K562 (cell line): ENCODE measurements at regions not wholly inside any gene's neighbourhood (a gene's known extent, or its start where the extent isn't known, plus 50 kb on each side); places are given as distances from the start of the nearest gene placed in this dataset.

ENCODE experiments used
- ATAC-seq: fragments of 200-7000 bp; cut with Tn5 transposase; 3 replicates; pipeline ENCODE4 v1.9.1; 2020; ENCODE audit warnings: moderate library complexity
- BruUV-seq: library from RNA; stranded (reverse); fragments of 400-500 nt; replicated peaks from 2 replicates; lab custom pipeline; 2021; lab: Mats Ljungman, UMichigan
- CTCF ChIA-PET: fragments of 300-600 bp; formaldehyde crosslinking; extraction: SDS; loops from one replicate; lab custom pipeline; 2021; ENCODE audit warnings: low intra/inter-chr PET ratio; lab: Yijun Ruan, JAX
- POLR2A ChIA-PET: fragments of 300-600, 350-650 bp; sonication (Branson Sonifier 250); formaldehyde crosslinking; extraction: SDS; loops from one replicate; lab custom pipeline; 2021; ENCODE audit warnings: antibody characterized with exemption, inconsistent platforms; lab: Yijun Ruan, JAX
- DNase-seq, 4 experiments: peaks; one replicate each; pipeline versions ENCODE4 v3.0.0 to v3.0.0-alpha.2; 2011 to 2018; ENCODE audit warnings: low spot score in 3 of 4, mixed read lengths in 3 of 4; ENCODE audit errors: extremely low read depth in 1 of 4
- FAIRE-seq: peaks from 2 replicates; lab custom pipeline; 2011; peaks lifted over from hg19 to GRCh38; lab: Jason Lieb, UNC
- H2AFZ ChIP-seq: 2 replicates; pipeline ENCODE4 v1.6.0; 2011; ENCODE audit warnings: low read depth, low read length, control low read depth, inconsistent platforms
- H3K27ac ChIP-seq: fragments of 200-600 bp; 3 replicates; pipeline ENCODE4 v1.8.0; 2011; ENCODE audit warnings: low read depth, mild to moderate bottlenecking, control low read depth, inconsistent platforms, low read length, moderate library complexity, mixed read lengths; ENCODE audit errors: extremely low read depth
- H3K27me3 ChIP-seq, 2 experiments: fragments of 300-600 bp in 1 of 2; 2 replicates in 1 of 2; 3 replicates in 1 of 2; pipeline versions ENCODE4 v1.6.0 to v1.8.0; 2011; ENCODE audit warnings: inconsistent platforms in 2 of 2, low read length in 2 of 2, mild to moderate bottlenecking in 1 of 2, mixed read lengths in 1 of 2, moderate library complexity in 1 of 2; ENCODE audit not compliant: control insufficient read depth in 2 of 2, insufficient read depth in 2 of 2
- H3K36me3 ChIP-seq: fragments of 300-600 bp; 3 replicates; pipeline ENCODE4 v1.8.0; 2011; ENCODE audit warnings: mild to moderate bottlenecking, low read length, inconsistent platforms; ENCODE audit not compliant: control insufficient read depth, insufficient read depth
- H3K4me1 ChIP-seq, 2 experiments: fragments of 200-600 bp in 1 of 2; replicated peaks in 1 of 2; 2 replicates in 1 of 2; 3 replicates in 1 of 2; pipeline versions ENCODE4 v1.5.1 to v1.8.0; 2011; ENCODE audit warnings: inconsistent platforms in 2 of 2, low read length in 2 of 2, mild to moderate bottlenecking in 1 of 2, mixed read lengths in 1 of 2, moderate library complexity in 1 of 2; ENCODE audit not compliant: control insufficient read depth in 2 of 2, insufficient read depth in 2 of 2
- H3K4me2 ChIP-seq: 2 replicates; pipeline ENCODE4 v1.6.1; 2011; ENCODE audit warnings: low read length, control low read depth, inconsistent platforms, mixed read lengths; ENCODE audit not compliant: insufficient read depth
- H3K4me3 ChIP-seq: fragments of 200-600 bp; sonication (generic), shearing (Covaris generic); 2 replicates; pipeline ENCODE4 v1.5.1; 2016; ENCODE audit warnings: control low read depth, inconsistent platforms
- H3K79me2 ChIP-seq: fragments of 200-600 bp; 3 replicates; pipeline ENCODE4 v1.8.0; 2011; ENCODE audit warnings: low read length, inconsistent platforms; ENCODE audit not compliant: control insufficient read depth, insufficient read depth
- H3K9ac ChIP-seq, 2 experiments: 2 replicates each; pipeline versions ENCODE4 v1.6.0 to v1.6.1; 2011; ENCODE audit warnings: low read depth in 2 of 2, low read length in 2 of 2, control low read depth in 1 of 2, inconsistent platforms in 1 of 2, mild to moderate bottlenecking in 1 of 2, mixed read lengths in 1 of 2; ENCODE audit not compliant: insufficient read depth in 1 of 2
- H3K9me1 ChIP-seq: one replicate; pipeline ENCODE4 v1.6.0; 2011; ENCODE audit warnings: inconsistent platforms, mild to moderate bottlenecking, low read length, moderate library complexity; ENCODE audit not compliant: control insufficient read depth, insufficient read depth
- H3K9me3 ChIP-seq: replicated peaks from 2 replicates; pipeline ENCODE4 v1.5.1; 2011; ENCODE audit warnings: low read depth, low read length, inconsistent platforms; ENCODE audit not compliant: control insufficient read depth, insufficient read depth
- H4K20me1 ChIP-seq: replicated peaks from 2 replicates; pipeline ENCODE4 v1.6.1; 2011; ENCODE audit warnings: low read length, inconsistent platforms, mixed read lengths; ENCODE audit not compliant: control insufficient read depth, insufficient read depth
- GATA2 ChIP-seq: sonication (generic); formaldehyde crosslinking; IDR thresholded peaks from 2 replicates; pipeline ENCODE4 v1.4.0; 2020; ENCODE audit warnings: mild to moderate bottlenecking, missing genetic modification reagents
- IFI16 ChIP-seq: fragments of 250-450 bp; sonication (Bioruptor Pico); IDR thresholded peaks from 2 replicates; pipeline ENCODE4 v2.1.2; 2022; ENCODE audit warnings: mild to moderate bottlenecking, inconsistent platforms
- KAT7 ChIP-seq: sonication (generic); formaldehyde crosslinking; IDR thresholded peaks from 2 replicates; pipeline ENCODE4 v1.8.0; 2022; ENCODE audit warnings: missing genetic modification reagents, mild to moderate bottlenecking, borderline replicate concordance
- NFYB ChIP-seq: IDR thresholded peaks from 2 replicates; pipeline ENCODE4 v1.6.1; 2011; ENCODE audit warnings: mild to moderate bottlenecking, moderate library complexity; ENCODE audit not compliant: insufficient read length; ENCODE audit errors: extremely low read depth
- SNIP1 ChIP-seq: fragments of 450-650 bp; IDR thresholded peaks from 2 replicates; pipeline ENCODE4 v1.7.1; 2017; ENCODE audit warnings: low read depth, mild to moderate bottlenecking
- XRCC4 ChIP-seq: IDR thresholded peaks from one replicate; pipeline ENCODE4 v1.6.1; 2011; ENCODE audit not compliant: insufficient read depth, insufficient read length; ENCODE audit errors: extremely low read depth
- ZBTB17 ChIP-seq: fragments of 450-650 bp; formaldehyde crosslinking; IDR thresholded peaks from 2 replicates; pipeline ENCODE4 v1.4.0; 2020; ENCODE audit warnings: mild to moderate bottlenecking
- ZBTB8A ChIP-seq: fragments of 450-650 bp; IDR thresholded peaks from 2 replicates; pipeline ENCODE4 v1.6.1; 2018; ENCODE audit warnings: mild to moderate bottlenecking, moderate library complexity; ENCODE audit not compliant: partially characterized antibody
- ZNF146 ChIP-seq: IDR thresholded peaks from one replicate; pipeline ENCODE4 v1.6.1; 2018; ENCODE audit warnings: missing compliant biosample characterization; ENCODE audit not compliant: unreplicated experiment
- ZNF668 ChIP-seq: fragments of 250-450 bp; sonication (Bioruptor Pico); IDR thresholded peaks from 2 replicates; pipeline ENCODE4 v1.8.0; 2022; ENCODE audit warnings: mild to moderate bottlenecking, inconsistent platforms
- ZNF780A ChIP-seq: fragments of 250-450 bp; sonication (Bioruptor Pico); IDR thresholded peaks from 2 replicates; pipeline ENCODE4 v1.5.0; 2021; ENCODE audit warnings: mild to moderate bottlenecking
- WGBS: fragments of 100-300 bp; shearing (Covaris generic); methylation state at CpG from one replicate; pipeline ENCODE4 v1.1.6; 2016; ENCODE audit warnings: low coverage, mixed read lengths; ENCODE audit not compliant: insufficient coverage; ENCODE audit errors: missing lambda C conversion rate; 5-methylcytosine and 5-hydroxymethylcytosine counted together
- in situ Hi-C: fragments of 300-500 bp; cut with MboI; formaldehyde crosslinking; loops from 4 replicates; pipeline ENCODE4 v1.15.0; 2018; ENCODE audit warnings: inconsistent platforms, mixed read lengths
- intact Hi-C: fragments of 100-400 bp; cut with micrococcal nuclease; formaldehyde crosslinking; loops from 2 replicates; pipeline ENCODE4 v1.14.2; 2022
- TF ChIP-seq, protein P1 (sequence below): fragments of 450-650 bp; IDR thresholded peaks from 2 replicates; pipeline ENCODE4 v1.6.1; 2017; ENCODE audit warnings: antibody characterized with exemption
- TF ChIP-seq, protein P2 (sequence below): sonication (generic); formaldehyde crosslinking; IDR thresholded peaks from 2 replicates; pipeline ENCODE4 v1.8.0; 2022; ENCODE audit warnings: mild to moderate bottlenecking, missing genetic modification reagents
- TF ChIP-seq, protein P3 (sequence below): fragments of 250-450 bp; sonication (Bioruptor Pico); IDR thresholded peaks from 2 replicates; pipeline ENCODE4 v1.8.0; 2022; ENCODE audit warnings: inconsistent platforms, mild to moderate bottlenecking, moderate library complexity, borderline replicate concordance

DNA sequence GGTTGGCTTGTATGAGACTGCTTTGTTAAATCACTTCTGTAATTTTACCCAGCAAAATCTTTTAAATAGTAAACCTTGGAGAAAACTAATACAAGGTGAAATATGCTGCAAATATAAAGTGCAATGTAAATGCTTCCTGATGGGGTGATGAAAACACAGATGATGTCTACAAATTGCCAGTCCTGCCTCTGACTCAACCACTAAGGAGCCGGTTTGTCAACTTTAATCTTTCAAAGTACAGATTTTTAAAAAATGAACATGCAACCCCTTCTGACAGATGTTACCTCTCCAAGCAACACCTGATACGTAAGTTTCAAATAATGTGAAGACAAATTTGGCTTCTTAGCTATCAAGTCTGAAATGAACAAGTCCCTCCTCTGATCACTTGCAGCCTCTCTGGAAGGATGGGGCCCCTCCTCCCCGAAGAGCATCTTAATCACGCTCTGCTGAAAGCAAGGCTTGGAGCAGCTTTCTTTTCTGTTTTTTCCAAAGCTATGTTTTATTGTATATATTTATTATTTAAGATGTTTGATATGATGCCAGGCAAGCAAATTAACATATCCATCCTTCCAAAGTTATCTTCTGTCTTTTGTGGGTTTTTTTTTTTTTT is 196.0 kb downstream of the MYLK4 start (continued):
- TF ChIP-seq, protein P1, sequence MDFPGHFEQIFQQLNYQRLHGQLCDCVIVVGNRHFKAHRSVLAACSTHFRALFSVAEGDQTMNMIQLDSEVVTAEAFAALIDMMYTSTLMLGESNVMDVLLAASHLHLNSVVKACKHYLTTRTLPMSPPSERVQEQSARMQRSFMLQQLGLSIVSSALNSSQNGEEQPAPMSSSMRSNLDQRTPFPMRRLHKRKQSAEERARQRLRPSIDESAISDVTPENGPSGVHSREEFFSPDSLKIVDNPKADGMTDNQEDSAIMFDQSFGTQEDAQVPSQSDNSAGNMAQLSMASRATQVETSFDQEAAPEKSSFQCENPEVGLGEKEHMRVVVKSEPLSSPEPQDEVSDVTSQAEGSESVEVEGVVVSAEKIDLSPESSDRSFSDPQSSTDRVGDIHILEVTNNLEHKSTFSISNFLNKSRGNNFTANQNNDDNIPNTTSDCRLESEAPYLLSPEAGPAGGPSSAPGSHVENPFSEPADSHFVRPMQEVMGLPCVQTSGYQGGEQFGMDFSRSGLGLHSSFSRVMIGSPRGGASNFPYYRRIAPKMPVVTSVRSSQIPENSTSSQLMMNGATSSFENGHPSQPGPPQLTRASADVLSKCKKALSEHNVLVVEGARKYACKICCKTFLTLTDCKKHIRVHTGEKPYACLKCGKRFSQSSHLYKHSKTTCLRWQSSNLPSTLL = no peak

DNA sequence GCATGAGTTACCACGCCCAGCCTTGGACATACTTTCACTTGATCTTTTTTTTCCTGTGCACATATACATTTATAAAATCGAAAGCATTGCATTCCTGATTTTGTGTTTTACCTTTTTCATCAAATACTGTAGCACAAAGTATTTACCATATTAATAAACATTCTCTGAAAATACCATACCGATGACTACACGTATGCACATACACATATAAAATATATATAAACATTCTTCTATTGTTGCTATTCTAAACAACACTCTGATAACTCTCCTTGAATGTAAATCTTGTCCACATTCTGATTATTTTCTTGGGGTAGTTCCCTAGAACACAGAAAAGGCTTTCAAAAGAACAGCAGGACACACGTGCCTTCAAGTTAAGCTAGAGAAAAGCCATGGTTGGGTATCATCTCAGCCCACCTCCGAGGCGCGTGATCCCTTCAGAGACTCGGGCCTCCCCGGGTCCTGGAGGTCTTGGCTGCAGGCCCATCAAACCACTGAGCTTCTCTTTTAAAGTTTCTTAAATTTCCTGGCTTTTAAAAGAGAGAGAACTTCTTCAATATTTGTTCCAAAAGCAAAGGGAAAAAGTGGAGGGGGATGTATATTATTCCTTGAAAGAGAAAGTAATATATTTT is 198.1 kb downstream of the MYLK4 start:
- H2AFZ ChIP-seq = no peak overlapping the region
- H3K4me3 ChIP-seq = no peak overlapping the region
- H3K9me3 ChIP-seq = no peaks in the 10 kb centered on the region
- no peaks in the 10 kb centered on the region for H4K20me1 ChIP-seq
- intact Hi-C loops (no loop called here), in situ Hi-C loops (no loop called here)
- FAIRE-seq (no peak), ATAC-seq (no peak), DNase-seq (no peak)
- no peak overlapping the region for H3K27ac ChIP-seq
- peaks cover 0 to 20% of the 10 kb centered on the region in 2 experiments; a peak in 3 of 5 replicates for H3K27me3 ChIP-seq
- no peaks in the 10 kb centered on the region for H3K36me3 ChIP-seq
- no peaks in the 10 kb centered on the region for H3K9me1 ChIP-seq
- CTCF ChIA-PET = no interaction called here
- no peaks in the 10 kb centered on the region for H3K4me1 ChIP-seq
- no peak overlapping the region for H3K9ac ChIP-seq
- no peak for TF ChIP-seq KAT7 (CRISPR knock-in tag)
- no peak for TF ChIP-seq SNIP1
- TF ChIP-seq ZBTB17 (CRISPR knock-in tag) = no peak
- TF ChIP-seq IFI16 (CRISPR knock-in tag) = no peak
- TF ChIP-seq ZNF668 (CRISPR knock-in tag) = no peak
- no peak for TF ChIP-seq ZNF146 (CRISPR knock-in tag)
- TF ChIP-seq GATA2 = no peak
- TF ChIP-seq NFYB = no peak
- no peak for TF ChIP-seq ZNF780A (CRISPR knock-in tag)
- TF ChIP-seq XRCC4 = no peak
- TF ChIP-seq ZBTB8A = no peak
- TF ChIP-seq, protein P2, sequence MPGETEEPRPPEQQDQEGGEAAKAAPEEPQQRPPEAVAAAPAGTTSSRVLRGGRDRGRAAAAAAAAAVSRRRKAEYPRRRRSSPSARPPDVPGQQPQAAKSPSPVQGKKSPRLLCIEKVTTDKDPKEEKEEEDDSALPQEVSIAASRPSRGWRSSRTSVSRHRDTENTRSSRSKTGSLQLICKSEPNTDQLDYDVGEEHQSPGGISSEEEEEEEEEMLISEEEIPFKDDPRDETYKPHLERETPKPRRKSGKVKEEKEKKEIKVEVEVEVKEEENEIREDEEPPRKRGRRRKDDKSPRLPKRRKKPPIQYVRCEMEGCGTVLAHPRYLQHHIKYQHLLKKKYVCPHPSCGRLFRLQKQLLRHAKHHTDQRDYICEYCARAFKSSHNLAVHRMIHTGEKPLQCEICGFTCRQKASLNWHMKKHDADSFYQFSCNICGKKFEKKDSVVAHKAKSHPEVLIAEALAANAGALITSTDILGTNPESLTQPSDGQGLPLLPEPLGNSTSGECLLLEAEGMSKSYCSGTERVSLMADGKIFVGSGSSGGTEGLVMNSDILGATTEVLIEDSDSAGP (CRISPR knock-in tag) = no peak
- TF ChIP-seq, protein P3, sequence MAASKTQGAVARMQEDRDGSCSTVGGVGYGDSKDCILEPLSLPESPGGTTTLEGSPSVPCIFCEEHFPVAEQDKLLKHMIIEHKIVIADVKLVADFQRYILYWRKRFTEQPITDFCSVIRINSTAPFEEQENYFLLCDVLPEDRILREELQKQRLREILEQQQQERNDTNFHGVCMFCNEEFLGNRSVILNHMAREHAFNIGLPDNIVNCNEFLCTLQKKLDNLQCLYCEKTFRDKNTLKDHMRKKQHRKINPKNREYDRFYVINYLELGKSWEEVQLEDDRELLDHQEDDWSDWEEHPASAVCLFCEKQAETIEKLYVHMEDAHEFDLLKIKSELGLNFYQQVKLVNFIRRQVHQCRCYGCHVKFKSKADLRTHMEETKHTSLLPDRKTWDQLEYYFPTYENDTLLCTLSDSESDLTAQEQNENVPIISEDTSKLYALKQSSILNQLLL = no peak
- no peaks in the 10 kb centered on the region for H3K79me2 ChIP-seq
- POLR2A ChIA-PET = interaction anchor here (1.5 kb wide), 1 partner anchor 10 kb away, joined by 4 read pairs; no protein-coding TSS in a partner anchor
- H3K4me2 ChIP-seq = no peak overlapping the region
- 2% methylated on average over 10 of the region's 10 CpGs for WGBS
- no TSS peak for BruUV-seq
